GM12873 (cell line): ENCODE measurements at regions not wholly inside any gene's neighbourhood (a gene's known extent, or its start where the extent isn't known, plus 50 kb on each side); places are given as distances from the start of the nearest gene placed in this dataset.

Experiments
- CTCF ChIP-seq: IDR thresholded peaks from 2 replicates; pipeline ENCODE4 v1.5.1; 2012; ENCODE audit warnings: low read depth, mild to moderate bottlenecking, moderate library complexity, low read length, control low read depth; ENCODE audit not compliant: insufficient read depth; ENCODE audit errors: missing control alignments

GRCh38 chr2:850429-850828 lies 100.2 kb upstream of the SNTG2 start:
- no peak for TF ChIP-seq CTCF

GRCh38 chr2:848099-848498 lies 102.5 kb upstream of the SNTG2 start:
- TF ChIP-seq CTCF: no peak

GRCh38 chr2:847669-848068 lies 103.0 kb upstream of the SNTG2 start:
- TF ChIP-seq CTCF: no peak

GRCh38 chr2:844715-845114 lies 105.9 kb upstream of the SNTG2 start:
- TF ChIP-seq CTCF: no peak

- no peak for TF ChIP-seq CTCF
Measured at GRCh38 chr2:842151-842803, 108.4 kb upstream of the SNTG2 start.

- no peak for TF ChIP-seq CTCF
Measured at GRCh38 chr2:841036-841435, 109.6 kb upstream of the SNTG2 start.

- no peak for TF ChIP-seq CTCF
Measured at GRCh38 chr2:834233-834632, 116.4 kb upstream of the SNTG2 start.
